Stimulated activated CD8-positive, alpha-beta memory T cell treated with anti-CD3 and anti-CD28 coated beads, Interleukin-15, amount 100 ng/mL, for 1 hour (primary cell): ENCODE measurements at regions not wholly inside any gene's neighbourhood (a gene's known extent, or its start where the extent isn't known, plus 50 kb on each side); places are given as distances from the start of the nearest gene placed in this dataset.

Experiments used
- DNase-seq: peaks from one replicate; pipeline ENCODE4 v3.0.0-alpha.2; 2020; ENCODE audit warnings: low read depth

- no peak for DNase-seq
Measured at GRCh38 chr2:12930391-12930790, 213.7 kb downstream of the TRIB2 start.

GRCh38 chr2:12931186-12931844 lies 214.6 kb downstream of the TRIB2 start:
- DNase-seq: no peak

- no peak for DNase-seq
Measured at GRCh38 chr2:12932192-12932591, 215.5 kb downstream of the TRIB2 start.

GRCh38 chr2:12934146-12934756 lies 217.5 kb downstream of the TRIB2 start:
- no peak for DNase-seq

- DNase-seq: no peak
Measured at GRCh38 chr2:12935222-12935621, 218.5 kb downstream of the TRIB2 start.

GRCh38 chr2:12935796-12936195 lies 219.1 kb downstream of the TRIB2 start:
- DNase-seq: no peak

- DNase-seq: no peak
Measured at GRCh38 chr2:12941203-12941602, 224.5 kb downstream of the TRIB2 start.

GRCh38 chr2:12948231-12948960 lies 231.7 kb downstream of the TRIB2 start:
- no peak for DNase-seq

- no peak for DNase-seq
Measured at GRCh38 chr2:12948961-12949353, 232.2 kb downstream of the TRIB2 start.

GRCh38 chr2:12949406-12949805 lies 232.7 kb downstream of the TRIB2 start:
- DNase-seq: no peak

- no peak for DNase-seq
Measured at GRCh38 chr2:12950174-12950573, 233.4 kb downstream of the TRIB2 start.

GRCh38 chr2:12950957-12951656 lies 234.4 kb downstream of the TRIB2 start:
- DNase-seq: no peak

GRCh38 chr2:12951657-12951973 lies 234.9 kb downstream of the TRIB2 start:
- DNase-seq: no peak

- no peak for DNase-seq
Measured at GRCh38 chr2:12953596-12953995, 236.9 kb downstream of the TRIB2 start.

GRCh38 chr2:12955864-12956263 lies 239.1 kb downstream of the TRIB2 start:
- no peak for DNase-seq

- no peak for DNase-seq
Measured at GRCh38 chr2:12957251-12957650, 240.5 kb downstream of the TRIB2 start.

- DNase-seq: no peak
Measured at GRCh38 chr2:12959935-12960334, 243.2 kb downstream of the TRIB2 start.

- DNase-seq: no peak
Measured at GRCh38 chr2:12960671-12961070, 243.9 kb downstream of the TRIB2 start.

GRCh38 chr2:12964904-12965539 lies 248.3 kb downstream of the TRIB2 start:
- DNase-seq: no peak

GRCh38 chr2:12965540-12966269 lies 249.0 kb downstream of the TRIB2 start:
- DNase-seq: no peak

GRCh38 chr2:12967804-12968203 lies 251.1 kb downstream of the TRIB2 start:
- no peak for DNase-seq

- DNase-seq: no peak
Measured at GRCh38 chr2:12968399-12968798, 251.7 kb downstream of the TRIB2 start.
